ENCODE measurements at regions not wholly inside any gene's neighbourhood (a gene's known extent, or its start where the extent isn't known, plus 50 kb on each side); places are given as distances from the start of the nearest gene placed in this dataset.

DNA sequence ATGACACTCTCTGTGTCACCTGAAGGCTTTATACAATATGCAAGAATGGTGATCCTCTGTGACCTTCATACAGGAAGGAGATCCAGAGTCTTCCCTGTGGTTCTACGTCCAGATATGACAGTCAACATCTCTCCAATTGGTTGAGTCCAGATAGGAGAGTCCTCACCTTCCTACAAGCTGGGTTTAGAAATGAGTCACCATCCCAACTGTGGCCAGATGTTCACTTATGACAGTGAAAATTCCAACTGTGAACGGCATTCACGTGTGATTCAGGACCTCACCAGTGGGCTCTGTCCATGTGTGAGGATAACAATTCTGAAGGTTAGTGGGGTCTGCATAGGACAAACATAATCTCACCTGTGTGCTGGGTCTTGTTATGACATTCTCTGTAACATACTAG lies 52.5 kb upstream of the ZNF728 start:
- H3K36me3 Mint-ChIP-seq, result no peaks in the 10 kb centered on the region
- DNase-seq (ENCODE audit: low spot score in 2 of 2, unreplicated experiment in 2 of 2), result no peak
- H3K4me3 Mint-ChIP-seq, result no peak overlapping the region
- H3K4me1 Mint-ChIP-seq, result no peaks in the 10 kb centered on the region
- TF ChIP-seq, protein P1, sequence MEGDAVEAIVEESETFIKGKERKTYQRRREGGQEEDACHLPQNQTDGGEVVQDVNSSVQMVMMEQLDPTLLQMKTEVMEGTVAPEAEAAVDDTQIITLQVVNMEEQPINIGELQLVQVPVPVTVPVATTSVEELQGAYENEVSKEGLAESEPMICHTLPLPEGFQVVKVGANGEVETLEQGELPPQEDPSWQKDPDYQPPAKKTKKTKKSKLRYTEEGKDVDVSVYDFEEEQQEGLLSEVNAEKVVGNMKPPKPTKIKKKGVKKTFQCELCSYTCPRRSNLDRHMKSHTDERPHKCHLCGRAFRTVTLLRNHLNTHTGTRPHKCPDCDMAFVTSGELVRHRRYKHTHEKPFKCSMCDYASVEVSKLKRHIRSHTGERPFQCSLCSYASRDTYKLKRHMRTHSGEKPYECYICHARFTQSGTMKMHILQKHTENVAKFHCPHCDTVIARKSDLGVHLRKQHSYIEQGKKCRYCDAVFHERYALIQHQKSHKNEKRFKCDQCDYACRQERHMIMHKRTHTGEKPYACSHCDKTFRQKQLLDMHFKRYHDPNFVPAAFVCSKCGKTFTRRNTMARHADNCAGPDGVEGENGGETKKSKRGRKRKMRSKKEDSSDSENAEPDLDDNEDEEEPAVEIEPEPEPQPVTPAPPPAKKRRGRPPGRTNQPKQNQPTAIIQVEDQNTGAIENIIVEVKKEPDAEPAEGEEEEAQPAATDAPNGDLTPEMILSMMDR (IDR thresholded peaks at IDR 0.05; ENCODE audit: unreplicated experiment), result no peak
- H3K27me3 Mint-ChIP-seq (ENCODE audit: low read depth), result no peaks in the 10 kb centered on the region
- peaks cover 77% of the 10 kb centered on the region for H3K9me3 Mint-ChIP-seq
- no peak overlapping the region for H3K27ac Mint-ChIP-seq

DNA sequence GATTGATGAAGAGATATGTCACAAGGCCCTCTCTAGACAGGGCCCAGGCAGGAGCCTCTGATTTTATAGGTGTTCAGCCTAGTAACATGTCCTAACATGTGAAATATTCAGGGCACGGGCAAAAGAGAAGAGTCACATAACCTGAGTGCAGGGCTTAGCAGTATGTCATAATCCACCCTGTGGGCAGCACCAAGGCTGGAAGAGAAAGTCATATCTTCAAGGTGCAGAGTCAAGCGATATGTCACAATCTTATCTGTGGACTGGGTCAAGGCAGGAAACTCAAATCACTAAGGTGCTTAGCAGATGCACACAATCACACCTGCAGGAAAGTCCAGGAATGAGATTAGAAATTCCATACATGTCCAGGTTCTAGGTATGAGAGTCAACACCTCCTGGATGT lies 51.5 kb upstream of the ZNF728 start:
- Mint-ChIP-seq H3K4me1 (no peaks in the 10 kb centered on the region), H3K27me3 (ENCODE audit: low read depth) (no peaks in the 10 kb centered on the region), H3K4me3 (no peak overlapping the region), H3K36me3 (no peaks in the 10 kb centered on the region), H3K27ac (no peak overlapping the region), H3K9me3 (peaks cover 75% of the 10 kb centered on the region)
- TF ChIP-seq, protein P1 (IDR thresholded peaks at IDR 0.05; ENCODE audit: unreplicated experiment), result no peak
- DNase-seq (ENCODE audit: low spot score in 2 of 2, unreplicated experiment in 2 of 2), result no peak

Data from mesothelial cell of epicardium (in vitro differentiated cells).